SU-DHL-6 (cell line): ENCODE measurements at regions not wholly inside any gene's neighbourhood (a gene's known extent, or its start where the extent isn't known, plus 50 kb on each side); places are given as distances from the start of the nearest gene placed in this dataset.

Source experiments
- CTCF ChIP-seq: fragments of 200-600 bp; sonication (generic); IDR thresholded peaks from one replicate; pipeline ENCODE4 v1.5.1; 2017; ENCODE audit warnings: antibody characterized with exemption, mild to moderate bottlenecking, low read length, moderate library complexity; ENCODE audit not compliant: insufficient read depth, poor library complexity, severe bottlenecking
- EZH2phosphoT487 ChIP-seq: fragments of 200-600 bp; sonication (generic), shearing (Covaris generic); conservative IDR thresholded peaks from 2 replicates; pipeline ENCODE4 v1.6.1; 2018; ENCODE audit warnings: mild to moderate bottlenecking, antibody characterized with exemption, low read length, moderate library complexity, mixed read lengths

DNA sequence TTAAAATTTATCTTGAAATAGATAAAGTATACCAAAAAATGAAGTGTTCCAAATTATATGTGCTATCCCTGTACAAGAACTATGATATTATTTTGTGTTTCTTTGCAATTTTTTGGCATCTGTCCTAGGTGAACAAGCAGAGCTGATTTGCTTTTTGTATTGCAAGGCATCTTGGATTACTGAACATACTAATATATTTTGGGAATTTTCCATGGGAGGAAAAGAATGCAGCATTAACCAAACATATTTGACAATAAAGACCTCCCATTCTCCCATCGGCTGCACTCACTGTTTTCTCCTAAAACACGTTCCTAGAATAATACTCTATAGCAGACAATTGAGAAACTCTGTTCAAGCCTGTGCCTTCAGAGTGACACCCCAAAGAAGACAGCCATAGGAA lies 265.1 kb upstream of the ALCAM start:
- TF ChIP-seq CTCF: no peak
- TF ChIP-seq EZH2phosphoT487: no peak
